ENCODE measurements at regions not wholly inside any gene's neighbourhood (a gene's known extent, or its start where the extent isn't known, plus 50 kb on each side); places are given as distances from the start of the nearest gene placed in this dataset.
A peak's percentile ranks its signal among the peaks of the same experiment; 100 is the strongest.

GRCh38 chr1:63248216-63248615 is 74.2 kb upstream of the FOXD3 start:
- no peak for TF ChIP-seq CTCF (IDR thresholded peaks at IDR 0.05; ENCODE audit: low read depth, low read length)
- no peak overlapping the region for H3K4me3 ChIP-seq (replicated peaks in 1 of 2; ENCODE audit: low read depth in 2 of 2, low read length in 2 of 2)
- DNase-seq (ENCODE audit: low read depth in 2 of 2), result no peak

GRCh38 chr1:63255153-63255552 is 67.2 kb upstream of the FOXD3 start:
- peak; percentile 3 to 18 for DNase-seq (ENCODE audit: low read depth in 2 of 2)
- no peak for TF ChIP-seq CTCF (IDR thresholded peaks at IDR 0.05; ENCODE audit: low read depth, low read length)
- no peak overlapping the region for H3K4me3 ChIP-seq (replicated peaks in 1 of 2; ENCODE audit: low read depth in 2 of 2, low read length in 2 of 2)

DNA sequence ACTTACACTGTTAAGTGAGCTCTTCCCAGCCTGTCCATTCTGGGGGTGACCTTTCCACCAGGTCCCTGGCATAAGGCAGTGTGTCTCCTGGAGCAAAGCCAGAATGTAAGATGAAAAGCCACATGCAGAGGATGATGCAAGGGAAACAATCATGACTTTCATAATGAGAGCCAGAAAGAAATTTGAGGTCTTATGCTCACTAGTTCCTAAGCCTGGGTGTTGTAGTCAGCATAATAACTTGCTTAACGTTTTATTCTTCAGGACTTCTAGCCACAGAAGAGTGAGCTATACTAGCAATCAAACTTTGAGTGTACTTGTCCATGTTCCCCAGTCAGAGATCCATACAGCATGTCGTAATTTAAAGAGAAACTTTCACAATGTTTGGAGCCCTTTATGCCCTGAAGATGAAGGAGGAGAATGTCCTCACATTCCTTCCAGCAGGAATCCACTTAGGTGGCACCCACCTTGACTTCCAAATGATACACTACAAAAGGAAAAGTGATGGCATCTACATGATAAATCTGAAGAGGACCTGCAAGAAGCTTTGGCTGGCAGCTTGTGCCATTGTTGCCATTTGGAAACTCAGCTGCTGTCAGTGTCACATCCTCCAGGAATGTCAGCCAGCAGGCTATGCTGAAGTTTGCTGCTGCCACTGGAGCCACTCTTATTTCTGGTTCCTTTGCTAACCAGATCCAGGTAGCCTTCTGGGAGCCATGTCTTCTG is 60.5 kb upstream of the FOXD3 start:
- DNase-seq (ENCODE audit: low read depth in 2 of 2), result peak in 1 of 2 donors; percentile 20
- H3K4me3 ChIP-seq (replicated peaks in 1 of 2; ENCODE audit: low read depth in 2 of 2, low read length in 2 of 2), result no peak overlapping the region
- TF ChIP-seq CTCF (IDR thresholded peaks at IDR 0.05; ENCODE audit: low read depth, low read length), result no peak

- no peak for DNase-seq (ENCODE audit: low read depth in 2 of 2)
- no peak overlapping the region for H3K4me3 ChIP-seq (replicated peaks in 1 of 2; ENCODE audit: low read depth in 2 of 2, low read length in 2 of 2)
- TF ChIP-seq CTCF (IDR thresholded peaks at IDR 0.05; ENCODE audit: low read depth, low read length), result no peak
Measured at GRCh38 chr1:63262459-63262770, 60.0 kb upstream of the FOXD3 start.

DNA sequence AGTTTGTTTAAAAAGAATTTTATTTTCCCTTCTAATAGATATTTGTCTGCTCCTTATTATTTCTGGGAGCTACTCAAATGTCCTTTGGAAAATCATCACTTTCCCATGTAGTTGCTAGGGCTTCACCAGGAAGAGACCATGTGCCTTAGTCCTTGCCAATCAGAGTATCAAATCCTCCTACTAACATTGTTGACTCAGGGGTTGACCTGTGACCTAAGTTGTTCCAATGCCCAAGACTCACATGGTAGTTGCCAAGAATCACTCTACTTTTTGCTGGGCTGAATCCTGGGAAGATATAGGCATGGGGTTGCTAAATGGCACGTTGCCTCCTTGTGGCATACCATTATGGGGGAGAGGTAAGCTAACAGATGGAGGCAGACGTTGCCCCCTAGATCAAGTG is 58.2 kb upstream of the FOXD3 start:
- no peak overlapping the region for H3K4me3 ChIP-seq (replicated peaks in 1 of 2; ENCODE audit: low read depth in 2 of 2, low read length in 2 of 2)
- no peak for TF ChIP-seq CTCF (IDR thresholded peaks at IDR 0.05; ENCODE audit: low read depth, low read length)
- no peak for DNase-seq (ENCODE audit: low read depth in 2 of 2)

- no peak for TF ChIP-seq CTCF (IDR thresholded peaks at IDR 0.05; ENCODE audit: low read depth, low read length)
- DNase-seq (ENCODE audit: low read depth in 2 of 2), result no peak
- no peak overlapping the region for H3K4me3 ChIP-seq (replicated peaks in 1 of 2; ENCODE audit: low read depth in 2 of 2, low read length in 2 of 2)
Measured at GRCh38 chr1:63266857-63267256, 55.5 kb upstream of the FOXD3 start.

DNA sequence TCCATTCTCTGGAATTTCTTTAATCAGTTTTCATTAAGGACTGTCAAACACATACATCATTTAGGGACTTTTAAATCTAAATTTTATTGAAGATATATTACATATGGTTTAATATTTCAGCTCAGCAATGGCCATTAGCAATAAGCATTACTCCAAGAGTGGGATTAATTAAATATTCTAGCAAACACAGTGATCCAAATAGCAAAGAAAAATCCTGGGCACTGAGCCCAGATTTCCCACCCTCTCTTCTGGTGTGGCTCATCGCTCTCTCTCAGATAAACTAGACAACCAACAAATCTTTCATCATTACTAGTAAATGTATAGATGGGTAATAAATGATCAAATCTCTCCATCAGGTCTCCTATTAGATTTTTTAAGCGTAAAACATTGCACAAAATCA is 53.5 kb upstream of the FOXD3 start:
- TF ChIP-seq CTCF (IDR thresholded peaks at IDR 0.05; ENCODE audit: low read depth, low read length), result no peak
- H3K4me3 ChIP-seq (replicated peaks in 1 of 2; ENCODE audit: low read depth in 2 of 2, low read length in 2 of 2), result no peak overlapping the region
- no peak for DNase-seq (ENCODE audit: low read depth in 2 of 2)

All from cardiac fibroblast (primary cell).